Astrocyte (in vitro differentiated cells and primary cell): ENCODE measurements at regions not wholly inside any gene's neighbourhood (a gene's known extent, or its start where the extent isn't known, plus 50 kb on each side); places are given as distances from the start of the nearest gene placed in this dataset.

Experiments
- EZH2 ChIP-seq: IDR thresholded peaks from 2 replicates; pipeline ENCODE4 v1.6.1; 2012; ENCODE audit warnings: mild to moderate bottlenecking, low read length, inconsistent platforms; ENCODE audit not compliant: insufficient read depth
- TF ChIP-seq, protein P1 (sequence below): IDR thresholded peaks from 2 replicates; pipeline ENCODE4 v1.5.1; 2011; ENCODE audit warnings: low read depth, mild to moderate bottlenecking, inconsistent platforms, low read length, moderate library complexity; ENCODE audit not compliant: insufficient read depth

DNA sequence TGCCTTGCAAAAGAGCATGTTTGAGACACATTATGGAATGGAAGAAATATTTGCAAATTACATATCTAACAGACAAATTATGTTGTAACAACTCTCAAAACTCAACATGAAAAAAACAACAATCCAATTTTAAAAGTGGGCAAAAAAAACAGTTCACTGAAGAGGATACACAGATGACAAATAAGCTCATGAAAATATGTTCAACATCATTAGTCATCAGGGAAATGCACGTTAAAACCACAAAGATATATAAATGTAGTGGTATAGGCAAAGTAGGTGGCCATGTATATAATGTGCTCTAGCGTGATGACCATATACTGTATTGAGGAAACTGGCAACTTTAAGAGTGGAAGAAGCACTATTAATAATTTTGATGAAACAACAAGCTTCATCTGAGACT is 220.1 kb downstream of the IRS1 start:
- TF ChIP-seq, protein P1, sequence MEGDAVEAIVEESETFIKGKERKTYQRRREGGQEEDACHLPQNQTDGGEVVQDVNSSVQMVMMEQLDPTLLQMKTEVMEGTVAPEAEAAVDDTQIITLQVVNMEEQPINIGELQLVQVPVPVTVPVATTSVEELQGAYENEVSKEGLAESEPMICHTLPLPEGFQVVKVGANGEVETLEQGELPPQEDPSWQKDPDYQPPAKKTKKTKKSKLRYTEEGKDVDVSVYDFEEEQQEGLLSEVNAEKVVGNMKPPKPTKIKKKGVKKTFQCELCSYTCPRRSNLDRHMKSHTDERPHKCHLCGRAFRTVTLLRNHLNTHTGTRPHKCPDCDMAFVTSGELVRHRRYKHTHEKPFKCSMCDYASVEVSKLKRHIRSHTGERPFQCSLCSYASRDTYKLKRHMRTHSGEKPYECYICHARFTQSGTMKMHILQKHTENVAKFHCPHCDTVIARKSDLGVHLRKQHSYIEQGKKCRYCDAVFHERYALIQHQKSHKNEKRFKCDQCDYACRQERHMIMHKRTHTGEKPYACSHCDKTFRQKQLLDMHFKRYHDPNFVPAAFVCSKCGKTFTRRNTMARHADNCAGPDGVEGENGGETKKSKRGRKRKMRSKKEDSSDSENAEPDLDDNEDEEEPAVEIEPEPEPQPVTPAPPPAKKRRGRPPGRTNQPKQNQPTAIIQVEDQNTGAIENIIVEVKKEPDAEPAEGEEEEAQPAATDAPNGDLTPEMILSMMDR: no peak
- TF ChIP-seq EZH2: no peak
